ENCODE measurements at regions not wholly inside any gene's neighbourhood (a gene's known extent, or its start where the extent isn't known, plus 50 kb on each side); places are given as distances from the start of the nearest gene placed in this dataset.
"Not testable (repeated sequence)": the region's sequence is repeated elsewhere in the genome, so short reads cannot be mapped to it uniquely, and the experiment has no call there.

- TF ChIP-seq, protein P1, sequence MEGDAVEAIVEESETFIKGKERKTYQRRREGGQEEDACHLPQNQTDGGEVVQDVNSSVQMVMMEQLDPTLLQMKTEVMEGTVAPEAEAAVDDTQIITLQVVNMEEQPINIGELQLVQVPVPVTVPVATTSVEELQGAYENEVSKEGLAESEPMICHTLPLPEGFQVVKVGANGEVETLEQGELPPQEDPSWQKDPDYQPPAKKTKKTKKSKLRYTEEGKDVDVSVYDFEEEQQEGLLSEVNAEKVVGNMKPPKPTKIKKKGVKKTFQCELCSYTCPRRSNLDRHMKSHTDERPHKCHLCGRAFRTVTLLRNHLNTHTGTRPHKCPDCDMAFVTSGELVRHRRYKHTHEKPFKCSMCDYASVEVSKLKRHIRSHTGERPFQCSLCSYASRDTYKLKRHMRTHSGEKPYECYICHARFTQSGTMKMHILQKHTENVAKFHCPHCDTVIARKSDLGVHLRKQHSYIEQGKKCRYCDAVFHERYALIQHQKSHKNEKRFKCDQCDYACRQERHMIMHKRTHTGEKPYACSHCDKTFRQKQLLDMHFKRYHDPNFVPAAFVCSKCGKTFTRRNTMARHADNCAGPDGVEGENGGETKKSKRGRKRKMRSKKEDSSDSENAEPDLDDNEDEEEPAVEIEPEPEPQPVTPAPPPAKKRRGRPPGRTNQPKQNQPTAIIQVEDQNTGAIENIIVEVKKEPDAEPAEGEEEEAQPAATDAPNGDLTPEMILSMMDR (IDR thresholded peaks at IDR 0.05) = not testable (repeated sequence)
- not testable (repeated sequence) for TF ChIP-seq POLR2AphosphoS5 (IDR thresholded peaks at IDR 0.05); EP300 (IDR thresholded peaks at IDR 0.05); POLR2A (IDR thresholded peaks at IDR 0.05; ENCODE audit: low read depth)
These were observed 97.2 kb upstream of the CRYM start for GRCh38 chr16:21375334-21375733.
